DMS53 treated with DMSO at 0.1 percent for 48 hours (cell line): ENCODE measurements at regions not wholly inside any gene's neighbourhood (a gene's known extent, or its start where the extent isn't known, plus 50 kb on each side); places are given as distances from the start of the nearest gene placed in this dataset.

Experiments
- DNase-seq: peaks from one replicate; lab custom pipeline; 2025; ENCODE audit not compliant: unreplicated experiment; lab: John Stamatoyannopoulos, UW

GRCh38 chr18:25727281-25727985, 363.0 kb downstream of the SS18 start:
- DNase-seq: peak; percentile 67

DNA sequence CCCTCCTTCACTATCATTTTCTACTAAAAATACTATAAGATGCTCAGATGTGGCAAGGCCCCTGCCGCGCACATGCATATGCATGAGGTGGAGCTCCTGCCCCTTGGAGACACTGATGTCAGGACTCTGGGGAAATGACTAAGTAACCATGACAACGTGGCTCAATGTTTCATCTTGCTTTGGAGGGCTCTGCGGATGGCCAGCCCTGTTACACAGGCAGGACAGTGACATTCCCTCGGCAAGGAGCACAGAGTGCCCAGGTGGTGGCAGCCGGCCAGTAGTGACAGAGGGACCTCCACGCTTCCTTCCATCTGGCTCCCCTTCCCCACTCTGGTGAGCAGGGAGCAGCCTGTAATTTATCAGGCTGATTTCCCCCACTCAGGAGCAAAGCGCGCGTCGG, 364.1 kb downstream of the SS18 start:
- no peak for DNase-seq

DNA sequence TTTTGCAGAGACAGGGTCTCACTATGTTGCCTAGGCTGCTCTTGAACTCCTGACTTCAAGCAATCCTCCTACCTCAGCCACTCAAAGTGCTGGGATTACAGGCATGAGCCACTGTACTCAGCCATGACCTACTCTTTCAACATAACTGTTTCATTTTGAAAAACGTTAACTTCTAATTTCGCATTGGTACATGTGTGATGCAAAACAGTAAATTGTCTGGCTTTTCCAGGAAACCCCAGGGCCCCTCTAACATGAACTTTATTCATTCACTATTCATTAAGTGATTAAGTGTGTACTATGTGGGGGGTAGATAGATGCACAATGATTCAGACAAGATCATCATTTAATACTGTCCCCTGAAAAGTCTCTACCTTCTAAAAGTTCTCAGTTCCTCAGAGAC, 364.9 kb downstream of the SS18 start:
- no peak for DNase-seq

DNA sequence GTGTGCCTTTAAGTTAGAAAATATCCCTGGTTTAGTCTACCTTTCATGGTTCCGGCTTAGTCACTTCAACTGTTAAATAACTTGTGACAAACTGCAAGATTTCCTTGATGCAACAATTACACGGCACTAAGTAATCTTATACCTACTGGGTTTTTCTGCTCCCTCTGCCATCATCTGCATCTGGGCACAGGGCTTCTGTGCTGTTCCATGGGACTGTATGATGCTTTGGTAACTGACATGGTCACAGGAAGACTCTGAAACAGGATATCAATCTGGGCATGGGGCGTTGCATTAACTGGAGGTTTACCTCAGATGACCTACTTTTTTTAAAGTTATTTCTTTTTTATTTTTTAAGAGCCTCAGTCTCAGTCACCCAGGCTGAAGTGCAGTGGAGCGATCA, 365.4 kb downstream of the SS18 start:
- no peak for DNase-seq

GRCh38 chr18:25724121-25724520, 366.3 kb downstream of the SS18 start:
- no peak for DNase-seq

DNA sequence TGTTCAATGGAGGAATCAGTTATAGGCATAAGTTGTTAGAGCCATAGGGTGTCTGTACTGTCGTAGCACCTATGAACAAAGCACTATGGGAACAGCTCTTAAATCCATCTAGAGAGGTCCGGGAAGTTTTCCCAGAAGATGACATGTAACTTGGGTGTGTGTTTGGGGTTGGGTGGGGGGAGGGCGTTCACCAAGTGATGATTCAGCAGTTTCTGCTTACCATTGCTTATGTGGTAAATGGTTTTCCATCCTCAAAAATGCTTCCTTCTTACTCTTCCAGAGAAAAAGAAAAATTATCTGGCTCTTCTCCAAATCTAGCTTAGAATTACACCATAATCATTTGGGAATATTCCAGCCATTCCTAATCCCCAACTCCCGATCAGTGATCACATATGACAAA, 361.1 kb upstream of the ZNF521 start:
- DNase-seq: no peak

GRCh38 chr18:25710981-25711380, 359.0 kb upstream of the ZNF521 start:
- DNase-seq: no peak

DNA sequence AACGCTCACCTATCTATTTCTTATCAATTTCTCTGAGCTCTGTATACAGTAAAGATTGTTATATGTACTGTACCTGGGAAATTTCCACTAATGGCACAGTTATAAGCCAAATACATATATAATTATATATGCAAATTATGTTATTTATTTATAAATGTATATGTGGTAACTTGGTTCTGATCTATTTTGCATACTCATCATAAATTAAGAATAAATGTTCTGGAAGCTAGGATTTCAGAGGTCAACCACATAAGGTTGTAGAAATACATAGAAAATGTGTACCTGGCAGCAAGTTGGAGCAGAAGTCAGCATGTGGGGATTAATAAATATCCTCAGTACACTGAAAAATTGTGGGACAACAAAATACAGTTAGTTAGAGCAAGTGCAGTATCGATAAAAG, 353.7 kb upstream of the ZNF521 start:
- DNase-seq: no peak

GRCh38 chr18:25704494-25704893, 352.5 kb upstream of the ZNF521 start:
- DNase-seq: no peak

GRCh38 chr18:25704071-25704470, 352.1 kb upstream of the ZNF521 start:
- no peak for DNase-seq

GRCh38 chr18:25701821-25702220, 349.9 kb upstream of the ZNF521 start:
- DNase-seq: no peak

DNA sequence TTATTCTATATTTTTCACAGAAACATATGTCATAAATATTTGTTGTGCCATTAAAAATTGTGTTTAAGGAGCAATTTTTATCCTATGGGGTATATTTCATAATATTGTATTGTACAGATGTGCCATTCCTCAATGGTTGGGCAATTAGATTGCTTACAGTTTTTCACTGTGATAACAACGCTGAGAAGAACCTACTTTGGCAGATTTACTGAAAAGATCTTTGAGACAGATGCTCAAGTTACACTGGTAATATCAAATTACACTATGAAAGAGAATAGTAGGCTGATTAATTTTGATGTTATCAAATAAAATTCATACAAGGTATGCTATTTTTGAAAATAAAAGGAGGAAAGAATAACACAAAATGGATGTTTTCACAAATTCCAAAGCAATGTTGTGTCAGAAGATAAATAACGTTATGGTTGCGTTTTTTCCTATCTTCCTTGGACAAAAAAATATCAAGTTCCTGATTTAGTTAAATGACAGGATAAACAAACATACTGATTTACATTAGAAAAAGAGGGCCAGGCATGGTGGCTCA, 335.1 kb upstream of the ZNF521 start:
- no peak for DNase-seq

DNA sequence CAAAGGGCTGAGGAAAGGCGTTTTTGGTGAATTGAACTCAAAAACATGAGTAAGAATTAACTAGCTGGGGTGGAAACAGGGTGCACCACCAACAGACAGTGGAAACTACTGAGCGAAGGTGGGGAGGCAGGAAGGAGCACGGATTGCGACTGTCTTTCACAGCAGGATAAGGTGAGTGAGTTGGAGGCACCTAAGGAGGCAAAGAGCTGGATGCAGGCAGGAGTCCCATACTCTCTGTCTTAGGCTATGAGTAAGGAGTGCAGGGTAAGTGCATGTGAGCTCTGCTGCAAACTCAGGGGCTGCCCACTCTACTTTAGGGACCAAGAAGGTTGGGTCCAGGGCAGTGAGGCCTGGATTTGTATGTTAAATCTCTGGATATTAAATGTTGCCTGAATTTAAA, 333.1 kb upstream of the ZNF521 start:
- no peak for DNase-seq

GRCh38 chr18:25679491-25679890, 327.5 kb upstream of the ZNF521 start:
- DNase-seq: no peak

GRCh38 chr18:25678221-25678620, 326.3 kb upstream of the ZNF521 start:
- DNase-seq: peak; percentile 4

GRCh38 chr18:25675123-25675850, 323.3 kb upstream of the ZNF521 start:
- no peak for DNase-seq

GRCh38 chr18:25674183-25674582, 322.2 kb upstream of the ZNF521 start:
- DNase-seq: no peak

DNA sequence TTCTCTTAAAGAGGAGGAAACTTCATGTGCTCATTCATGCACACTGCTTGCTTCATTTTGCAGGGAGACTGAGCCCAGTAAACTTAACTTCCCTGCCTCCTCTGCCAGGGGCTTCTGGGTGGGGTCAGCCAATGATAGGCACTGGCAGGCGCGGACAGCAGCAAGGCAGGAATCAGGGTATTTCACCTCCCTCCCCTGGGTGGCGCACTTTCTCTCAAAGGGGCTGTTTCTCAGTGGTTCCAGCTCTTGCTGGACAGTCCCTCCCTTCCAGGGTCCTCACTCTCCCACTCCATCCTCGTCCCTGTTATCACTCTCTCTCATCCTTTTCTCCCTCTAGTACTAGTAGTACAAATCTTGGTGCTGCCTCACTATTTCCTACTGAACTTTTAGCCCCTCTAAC, 320.5 kb upstream of the ZNF521 start:
- no peak for DNase-seq

DNA sequence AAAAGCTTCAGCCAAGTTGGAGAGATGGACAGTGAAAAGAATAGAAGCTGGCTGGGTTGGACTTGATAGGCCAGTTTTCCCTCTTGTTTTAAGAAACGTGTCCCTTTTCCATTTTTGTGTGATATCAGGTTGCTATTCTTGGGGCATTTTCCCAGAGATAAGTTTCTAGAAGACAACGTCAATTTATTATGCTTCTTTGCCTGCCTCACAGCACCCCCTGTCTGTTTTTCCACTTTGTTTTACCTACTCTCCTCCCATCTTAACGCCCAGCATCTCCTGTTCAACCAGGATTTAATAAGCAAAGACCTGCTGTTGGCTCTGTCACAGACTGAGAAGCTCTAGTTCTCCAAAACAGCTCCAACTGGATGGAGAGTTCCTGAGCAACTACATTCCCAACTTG, 317.8 kb upstream of the ZNF521 start:
- no peak for DNase-seq

- no peak for DNase-seq
Measured at GRCh38 chr18:25662272-25662671, 310.3 kb upstream of the ZNF521 start.

DNA sequence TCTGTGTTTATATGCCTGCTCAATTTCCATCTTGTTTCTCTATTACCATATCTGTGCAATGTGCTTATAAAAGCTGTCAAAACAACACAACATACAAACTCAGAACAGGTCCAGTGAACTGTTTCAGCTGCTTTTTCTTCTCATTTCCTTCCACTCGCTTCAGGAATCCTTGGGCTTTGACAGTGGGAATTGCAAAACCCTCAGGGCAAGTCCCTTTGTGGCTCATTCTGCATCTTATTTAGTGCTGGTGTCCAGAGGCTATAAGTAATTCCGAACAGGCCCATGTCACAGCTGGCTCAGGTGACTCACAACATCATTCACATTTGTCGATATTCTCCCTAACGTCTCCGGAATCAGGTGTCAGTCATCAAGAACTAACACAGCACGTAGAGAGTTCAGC, 309.9 kb upstream of the ZNF521 start:
- DNase-seq: no peak

- DNase-seq: no peak
Measured at GRCh38 chr18:25659541-25659940, 307.6 kb upstream of the ZNF521 start.

GRCh38 chr18:25658476-25658875, 306.5 kb upstream of the ZNF521 start:
- no peak for DNase-seq
